IPS DF 6.9 (cell line): ENCODE measurements at regions not wholly inside any gene's neighbourhood (a gene's known extent, or its start where the extent isn't known, plus 50 kb on each side); places are given as distances from the start of the nearest gene placed in this dataset.

Source experiments
- DNase-seq: peaks from one replicate; pipeline ENCODE4 v3.0.0-alpha.2; 2013; ENCODE audit warnings: low read depth, low spot score
- H3K27ac ChIP-seq: one replicate; pipeline ENCODE4 v1.5.1; 2013; ENCODE audit warnings: low read length, control low read depth
- H3K27me3 ChIP-seq: 2 replicates; pipeline ENCODE4 v1.6.1; 2013; ENCODE audit warnings: mild to moderate bottlenecking, low read length; ENCODE audit not compliant: control insufficient read depth, insufficient read depth
- H3K36me3 ChIP-seq: 2 replicates; pipeline ENCODE4 v1.6.1; 2013; ENCODE audit warnings: low read length; ENCODE audit not compliant: control insufficient read depth, insufficient read depth
- H3K4me1 ChIP-seq: 2 replicates; pipeline ENCODE4 v1.6.1; 2013; ENCODE audit warnings: low read length; ENCODE audit not compliant: control insufficient read depth, insufficient read depth
- H3K4me3 ChIP-seq: 2 replicates; pipeline ENCODE4 v1.5.1; 2013; ENCODE audit warnings: mild to moderate bottlenecking, low read length
- H3K9me3 ChIP-seq: 2 replicates; pipeline ENCODE4 v1.6.1; 2013; ENCODE audit warnings: low read length, inconsistent platforms; ENCODE audit not compliant: control insufficient read depth, insufficient read depth
- WGBS: extraction: QIAGEN DNeasy Blood & Tissue Kit; methylation state at CpG from one replicate; pipeline ENCODE4 v1.1.7; 2013; ENCODE audit warnings: mixed read lengths, missing lambda C conversion rate; ENCODE audit not compliant: insufficient read length, insufficient coverage; 5-methylcytosine and 5-hydroxymethylcytosine counted together

GRCh38 chr10:130824230-130825014 is 487.1 kb downstream of the TCERG1L start:
- no CpG with 5 or more reads among the region's 4 CpGs for WGBS
- Histone ChIP-seq H3K27ac (no peak overlapping the region), H3K4me3 (no peak overlapping the region), H3K9me3 (peaks cover 11% of the 10 kb centered on the region), H3K27me3 (no peaks in the 10 kb centered on the region), H3K36me3 (no peaks in the 10 kb centered on the region), H3K4me1 (no peaks in the 10 kb centered on the region)
- no peak for DNase-seq

GRCh38 chr10:130833596-130833995 is 477.9 kb downstream of the TCERG1L start:
- no peaks in the 10 kb centered on the region for H3K36me3 ChIP-seq
- WGBS = no CpG with 5 or more reads among the region's 14 CpGs
- H3K4me1 ChIP-seq = no peaks in the 10 kb centered on the region
- H3K27me3 ChIP-seq = no peaks in the 10 kb centered on the region
- no peak overlapping the region for H3K4me3 ChIP-seq
- no peak for DNase-seq
- peaks cover 22% of the 10 kb centered on the region for H3K9me3 ChIP-seq
- no peak overlapping the region for H3K27ac ChIP-seq

GRCh38 chr10:130834170-130834569 is 477.4 kb downstream of the TCERG1L start:
- Histone ChIP-seq H3K4me1 (no peaks in the 10 kb centered on the region), H3K27ac (no peak overlapping the region), H3K4me3 (no peak overlapping the region), H3K36me3 (no peaks in the 10 kb centered on the region), H3K9me3 (peaks cover 24% of the 10 kb centered on the region), H3K27me3 (no peaks in the 10 kb centered on the region)
- no peak for DNase-seq
- WGBS = no CpG with 5 or more reads among the region's 15 CpGs

- Histone ChIP-seq H3K9me3 (peaks cover 25% of the 10 kb centered on the region), H3K36me3 (no peaks in the 10 kb centered on the region), H3K4me3 (no peak overlapping the region), H3K27me3 (no peaks in the 10 kb centered on the region), H3K27ac (no peak overlapping the region), H3K4me1 (no peaks in the 10 kb centered on the region)
- DNase-seq = no peak
- no CpG with 5 or more reads among the region's 15 CpGs for WGBS
Observed at GRCh38 chr10:130834573-130834972, 476.9 kb downstream of the TCERG1L start.

GRCh38 chr10:130835068-130835467 is 476.5 kb downstream of the TCERG1L start:
- no peak for DNase-seq
- Histone ChIP-seq H3K4me1 (no peaks in the 10 kb centered on the region), H3K36me3 (no peaks in the 10 kb centered on the region), H3K4me3 (no peak overlapping the region), H3K27me3 (no peaks in the 10 kb centered on the region), H3K9me3 (peaks cover 25% of the 10 kb centered on the region), H3K27ac (no peak overlapping the region)
- no CpG with 5 or more reads among the region's 5 CpGs for WGBS

GRCh38 chr10:130836344-130836743 is 475.2 kb downstream of the TCERG1L start:
- Histone ChIP-seq H3K4me3 (no peak overlapping the region), H3K36me3 (no peaks in the 10 kb centered on the region), H3K9me3 (peaks cover 24% of the 10 kb centered on the region), H3K27me3 (no peaks in the 10 kb centered on the region), H3K27ac (no peak overlapping the region), H3K4me1 (no peaks in the 10 kb centered on the region)
- no CpG with 5 or more reads among the region's 7 CpGs for WGBS
- DNase-seq = no peak

- no peaks in the 10 kb centered on the region for H3K36me3 ChIP-seq
- no peaks in the 10 kb centered on the region for H3K27me3 ChIP-seq
- H3K9me3 ChIP-seq = peaks cover 11% of the 10 kb centered on the region
- no peaks in the 10 kb centered on the region for H3K4me1 ChIP-seq
- WGBS = no CpG with 5 or more reads among the region's 12 CpGs
- H3K27ac ChIP-seq = no peak overlapping the region
- no peak overlapping the region for H3K4me3 ChIP-seq
- DNase-seq = no peak
Observed at GRCh38 chr10:130843051-130843653, 468.4 kb downstream of the TCERG1L start.

- Histone ChIP-seq H3K36me3 (no peaks in the 10 kb centered on the region), H3K9me3 (peaks cover 10% of the 10 kb centered on the region), H3K27me3 (no peaks in the 10 kb centered on the region), H3K4me3 (no peak overlapping the region), H3K27ac (no peak overlapping the region), H3K4me1 (no peaks in the 10 kb centered on the region)
- DNase-seq = no peak
- WGBS = no CpG with 5 or more reads among the region's 7 CpGs
Observed at GRCh38 chr10:130844310-130844709, 467.2 kb downstream of the TCERG1L start.

- Histone ChIP-seq H3K36me3 (no peaks in the 10 kb centered on the region), H3K27ac (no peak overlapping the region), H3K4me1 (no peaks in the 10 kb centered on the region), H3K9me3 (peaks cover 9% of the 10 kb centered on the region), H3K4me3 (no peak overlapping the region), H3K27me3 (no peaks in the 10 kb centered on the region)
- DNase-seq = no peak
- no CpG with 5 or more reads among the region's 1 CpG for WGBS
Observed at GRCh38 chr10:130847170-130847569, 464.4 kb downstream of the TCERG1L start.

GRCh38 chr10:130848855-130849254 is 462.7 kb downstream of the TCERG1L start:
- no CpG with 5 or more reads among the region's 3 CpGs for WGBS
- H3K27me3 ChIP-seq = no peaks in the 10 kb centered on the region
- DNase-seq = no peak
- H3K4me3 ChIP-seq = no peak overlapping the region
- no peak overlapping the region for H3K27ac ChIP-seq
- peaks cover 6% of the 10 kb centered on the region for H3K9me3 ChIP-seq
- no peaks in the 10 kb centered on the region for H3K4me1 ChIP-seq
- no peaks in the 10 kb centered on the region for H3K36me3 ChIP-seq

GRCh38 chr10:130854151-130854550 is 457.4 kb downstream of the TCERG1L start:
- Histone ChIP-seq H3K36me3 (no peaks in the 10 kb centered on the region), H3K9me3 (peaks cover 14% of the 10 kb centered on the region), H3K27ac (no peak overlapping the region), H3K4me3 (no peak overlapping the region), H3K27me3 (no peaks in the 10 kb centered on the region), H3K4me1 (no peaks in the 10 kb centered on the region)
- DNase-seq = no peak
- WGBS = no CpG with 5 or more reads among the region's 1 CpG
